GM19035 (cell line): ENCODE measurements at regions not wholly inside any gene's neighbourhood (a gene's known extent, or its start where the extent isn't known, plus 50 kb on each side); places are given as distances from the start of the nearest gene placed in this dataset.

ENCODE experiments used
- ATAC-seq: cut with Tn5 transposase; IDR thresholded peaks from one replicate; pipeline ENCODE4 v1.9.1; 2021; ENCODE audit not compliant: unreplicated experiment

DNA sequence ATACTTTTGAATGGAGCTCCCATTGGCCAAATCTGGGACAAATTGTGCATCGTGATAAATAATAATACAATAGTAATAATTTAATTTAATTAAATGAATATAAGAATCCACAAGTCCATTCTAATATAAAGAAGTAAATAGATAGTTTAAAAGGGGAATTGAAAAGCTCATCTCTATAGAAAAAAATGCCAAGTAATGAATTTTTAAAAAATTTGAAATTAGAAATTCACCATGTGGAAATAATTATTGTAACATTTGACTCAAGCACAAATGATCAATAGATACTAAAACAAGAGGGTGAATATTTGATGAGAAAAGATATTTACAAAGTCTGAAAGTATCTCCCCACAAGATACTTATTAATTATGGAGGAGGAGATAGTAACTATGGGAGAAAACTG is 467.4 kb downstream of the CETN3 start:
- no peak for ATAC-seq

GRCh38 chr5:89936576-89936975 is 473.0 kb downstream of the CETN3 start:
- ATAC-seq: no peak

GRCh38 chr5:89934069-89934468 is 475.5 kb downstream of the CETN3 start:
- ATAC-seq: no peak

DNA sequence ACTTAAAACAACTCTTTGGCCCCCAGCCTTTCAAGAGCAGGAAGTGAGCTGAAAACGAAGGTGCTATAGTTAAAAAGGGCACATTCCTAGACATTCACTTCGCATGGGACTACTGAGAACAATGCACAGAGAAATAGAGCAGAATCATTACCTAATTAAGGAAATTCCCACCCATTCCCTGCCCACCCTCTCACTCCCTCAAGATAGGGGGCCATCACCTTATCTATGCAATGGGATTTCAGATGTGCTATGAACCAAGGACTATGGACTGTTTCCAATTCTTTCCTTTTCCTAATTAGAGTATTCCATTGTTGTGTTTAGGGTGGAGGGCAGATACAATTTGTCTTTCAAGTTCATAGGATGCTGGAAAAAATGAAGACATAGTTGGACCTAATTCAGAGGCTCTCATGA is 476.8 kb downstream of the CETN3 start:
- no peak for ATAC-seq

GRCh38 chr5:89930591-89931392 is 478.8 kb downstream of the CETN3 start:
- ATAC-seq: peak; percentile 95

DNA sequence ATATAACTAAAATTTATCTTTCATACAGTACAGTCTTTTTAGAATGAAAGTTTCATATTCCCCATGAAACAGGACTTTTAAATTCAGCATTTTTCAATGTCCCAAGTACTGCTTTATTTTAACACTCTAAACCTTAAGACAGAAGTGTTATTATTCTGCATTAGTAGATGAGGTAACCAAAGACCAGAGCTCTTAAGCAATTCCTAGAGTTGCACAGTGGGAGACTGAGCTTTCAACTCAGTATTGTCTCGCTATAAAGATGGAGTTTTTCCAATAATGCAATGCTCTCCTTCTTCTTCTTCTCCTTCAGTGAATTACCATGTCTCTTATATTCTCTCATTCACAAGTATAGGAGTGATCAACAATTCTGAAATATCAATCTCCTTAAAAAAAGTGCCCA is 479.7 kb downstream of the CETN3 start:
- no peak for ATAC-seq

- no peak for ATAC-seq
Measured at GRCh38 chr5:89929173-89929572, 480.4 kb downstream of the CETN3 start.

DNA sequence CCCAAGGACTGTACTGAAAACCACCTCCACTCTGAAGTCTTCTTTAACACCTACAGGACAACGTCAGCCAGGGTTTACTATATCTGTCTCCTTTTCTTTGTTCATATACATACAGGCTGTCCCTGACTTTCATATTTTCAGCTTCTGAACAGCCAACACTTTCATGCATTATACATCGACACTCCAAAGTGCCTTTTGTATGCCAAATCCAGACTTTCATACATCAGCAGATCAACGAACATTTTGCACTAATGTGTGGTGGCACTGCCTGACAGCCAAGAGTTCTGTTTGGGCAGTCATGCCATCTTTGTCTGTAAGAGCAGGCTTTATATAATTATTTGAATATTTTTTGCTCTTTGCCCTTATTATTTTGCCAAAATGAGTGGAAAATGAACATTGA is 487.4 kb downstream of the CETN3 start:
- no peak for ATAC-seq

DNA sequence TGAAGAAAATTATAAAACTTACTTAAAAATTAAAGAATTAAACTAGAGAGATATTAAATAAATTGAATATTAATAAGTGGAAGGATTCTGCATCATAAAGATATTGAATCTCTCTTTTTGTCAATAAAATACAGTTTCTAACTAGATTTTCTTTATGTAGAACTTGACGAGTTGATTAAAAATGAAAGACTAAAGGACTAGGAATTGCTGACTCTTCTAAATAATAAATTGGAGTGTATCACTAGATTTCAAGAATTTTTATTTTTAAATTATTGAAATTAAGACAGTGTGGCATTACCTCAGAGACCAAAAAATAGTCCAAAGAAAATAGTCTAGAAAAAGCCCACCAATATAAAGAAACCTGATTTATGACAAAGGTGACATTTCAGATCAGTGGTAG is 492.4 kb downstream of the CETN3 start:
- ATAC-seq: no peak

DNA sequence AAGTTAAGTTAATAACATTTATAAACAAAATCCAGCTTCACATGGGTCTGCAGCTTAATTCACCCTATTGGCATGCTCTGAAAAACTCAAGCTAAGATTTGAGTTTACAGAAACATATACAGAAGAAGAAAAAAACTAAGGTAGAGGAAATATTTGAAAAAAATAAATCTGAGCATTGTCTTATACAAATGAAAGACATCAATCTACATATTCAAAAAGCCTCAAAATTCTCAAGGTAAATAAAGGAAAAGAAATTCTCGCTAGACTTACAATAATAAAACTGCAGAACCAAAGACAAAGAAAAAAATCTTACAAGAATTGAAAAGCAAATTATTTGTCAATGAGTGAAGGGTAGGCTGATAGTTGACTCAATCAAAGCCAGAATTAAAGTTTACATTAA is 493.4 kb downstream of the CETN3 start:
- no peak for ATAC-seq

GRCh38 chr5:89908876-89909275 is 500.7 kb downstream of the CETN3 start:
- no peak for ATAC-seq

DNA sequence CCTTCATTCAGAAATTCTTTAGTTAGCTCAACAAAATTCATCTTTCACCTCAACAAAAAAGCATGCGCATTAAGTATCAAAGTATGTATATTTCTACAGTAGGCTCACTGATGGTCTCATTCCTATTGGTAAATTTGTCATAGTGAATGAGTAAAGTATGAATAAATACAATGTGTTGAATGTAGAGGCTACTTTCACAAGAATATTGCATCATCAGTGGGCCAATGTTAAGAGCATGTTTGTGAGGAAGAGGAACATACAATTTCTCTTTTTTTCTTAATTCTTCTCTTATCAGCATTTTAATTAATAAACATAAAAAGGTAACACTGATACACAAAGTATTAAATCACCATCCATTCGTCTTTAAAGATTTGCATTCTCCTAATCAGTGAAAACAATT is 505.1 kb downstream of the CETN3 start:
- no peak for ATAC-seq

- ATAC-seq: no peak
Measured at GRCh38 chr5:89901983-89902382, 507.6 kb downstream of the CETN3 start.

- no peak for ATAC-seq
Measured at GRCh38 chr5:89901346-89901745, 508.2 kb downstream of the CETN3 start.

DNA sequence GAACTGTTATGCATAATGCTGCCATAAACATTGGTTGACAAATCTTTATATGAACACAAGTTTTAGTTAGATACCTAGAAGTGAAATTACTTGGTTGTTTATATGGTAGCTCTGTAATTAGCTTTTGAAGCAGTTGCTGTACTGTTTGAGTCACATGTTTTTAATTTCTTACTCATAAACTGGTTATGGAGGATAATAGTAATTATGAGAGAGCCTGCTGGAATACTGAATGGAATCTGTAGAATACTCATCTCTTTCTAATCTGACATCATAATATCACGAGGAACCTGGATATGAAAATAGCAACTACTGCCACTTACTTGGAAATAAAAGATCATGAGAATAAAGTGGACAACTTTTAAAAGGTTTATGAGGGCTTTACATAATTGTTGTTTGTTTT is 509.2 kb downstream of the CETN3 start:
- no peak for ATAC-seq

- ATAC-seq: no peak
Measured at GRCh38 chr5:89899559-89899958, 510.0 kb downstream of the CETN3 start.

- ATAC-seq: no peak
Measured at GRCh38 chr5:89893546-89893945, 516.0 kb downstream of the CETN3 start.

DNA sequence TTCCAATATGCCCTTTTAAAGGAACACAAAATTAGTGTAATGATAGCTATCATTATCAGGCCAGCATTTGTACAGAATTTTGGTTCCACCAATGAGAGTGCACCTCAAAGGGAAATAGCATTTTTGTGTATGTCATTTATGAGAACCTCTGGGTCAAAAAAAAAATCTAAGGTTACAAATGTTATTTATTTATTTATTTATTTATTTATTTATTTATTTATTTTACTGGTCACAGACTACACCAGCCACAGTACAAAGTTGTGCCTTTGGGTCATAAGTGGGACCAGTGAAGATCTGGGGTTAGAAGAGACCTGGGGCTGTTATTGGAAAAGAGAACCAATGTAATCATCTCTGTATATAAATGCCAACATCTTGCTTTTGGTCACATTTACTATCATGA is 523.9 kb downstream of the CETN3 start:
- ATAC-seq: no peak

DNA sequence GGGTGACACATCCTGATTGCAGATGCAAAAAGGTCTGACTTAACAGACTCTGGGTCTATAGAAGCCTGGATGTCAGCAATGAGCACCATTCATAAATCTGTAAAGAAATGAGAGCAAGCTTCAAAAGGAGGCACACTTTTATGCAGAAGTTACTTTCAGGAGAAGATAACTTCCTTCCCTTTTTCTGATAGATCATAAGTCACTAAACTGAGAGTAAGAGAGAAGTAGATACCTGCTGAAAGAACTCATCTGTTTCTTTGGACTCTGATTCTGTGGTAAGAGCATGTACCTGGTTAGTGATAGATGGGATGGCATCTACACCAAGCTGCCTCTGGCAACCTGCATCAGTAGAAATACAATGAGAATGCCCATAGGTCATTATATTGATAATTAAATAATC is 525.6 kb downstream of the CETN3 start:
- no peak for ATAC-seq

- ATAC-seq: no peak
Measured at GRCh38 chr5:89878140-89879132, 531.1 kb downstream of the CETN3 start.

GRCh38 chr5:89871906-89872305 is 537.6 kb downstream of the CETN3 start:
- ATAC-seq: no peak

- ATAC-seq: no peak
Measured at GRCh38 chr5:89869346-89869745, 540.2 kb downstream of the CETN3 start.
